ENCODE measurements at regions not wholly inside any gene's neighbourhood (a gene's known extent, or its start where the extent isn't known, plus 50 kb on each side); places are given as distances from the start of the nearest gene placed in this dataset.

- TF ChIP-seq CTCF (IDR thresholded peaks at IDR 0.05) (no peak), TCF7L2 (IDR thresholded peaks at IDR 0.05; ENCODE audit: low read depth, low read length) (no peak), REST (IDR thresholded peaks at IDR 0.05; ENCODE audit: insufficient read depth in 1 of 2, low read depth in 2 of 2, low read length in 1 of 2) (no peak), POLR2AphosphoS5 (IDR thresholded peaks at IDR 0.05; ENCODE audit: low read depth, low read length) (no peak), SIN3A (IDR thresholded peaks at IDR 0.05; ENCODE audit: borderline replicate concordance, insufficient read depth, low read depth, low read length) (no peak)
These were observed 501.0 kb downstream of the PPARGC1A start for GRCh38 chr4:23388699-23389395.
